H54 (cell line): ENCODE measurements at regions not wholly inside any gene's neighbourhood (a gene's known extent, or its start where the extent isn't known, plus 50 kb on each side); places are given as distances from the start of the nearest gene placed in this dataset.
A peak's percentile ranks its signal among the peaks of the same experiment; 100 is the strongest.

Experiments
- DNase-seq: peaks from one replicate; pipeline ENCODE4 v3.0.0; 2011; ENCODE audit warnings: low spot score, mixed read lengths; ENCODE audit not compliant: insufficient read length
- FAIRE-seq: peaks from 3 replicates; lab custom pipeline; 2011; peaks lifted over from hg19 to GRCh38; lab: Jason Lieb, UNC
- POLR2A ChIP-seq: IDR thresholded peaks from 2 replicates; pipeline ENCODE4 v1.6.1; 2011; ENCODE audit warnings: low read depth, mild to moderate bottlenecking, low read length

DNA sequence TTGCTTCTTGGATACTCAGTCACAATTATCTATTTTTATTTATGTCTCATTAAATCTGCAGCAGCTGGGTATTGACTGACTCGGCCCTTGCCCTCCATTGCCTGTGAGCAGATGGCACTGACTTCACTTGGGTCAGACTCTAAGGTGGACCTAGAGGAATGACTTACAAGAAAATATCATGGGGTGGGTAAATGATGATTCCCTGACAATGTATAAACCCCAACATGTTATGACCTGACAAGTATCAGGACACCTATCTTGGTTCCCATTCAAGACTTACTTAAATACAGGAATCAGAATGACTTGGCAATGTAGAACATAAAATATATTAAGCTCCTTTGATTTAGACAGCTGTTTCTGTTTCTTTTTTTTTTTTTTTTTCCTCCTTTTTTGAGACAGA lies 953.5 kb downstream of the CDH11 start:
- FAIRE-seq: no peak
- no peak for DNase-seq
- TF ChIP-seq POLR2A: no peak

- FAIRE-seq: no peak
Measured at GRCh38 chr16:64167936-64168335, 953.9 kb downstream of the CDH11 start.

GRCh38 chr16:64165368-64165767 lies 956.5 kb downstream of the CDH11 start:
- DNase-seq (no peak), FAIRE-seq (no peak)
- no peak for TF ChIP-seq POLR2A

More at GRCh38 chr16:64167936-64168335, 953.9 kb downstream of the CDH11 start:
- no peak for DNase-seq
- TF ChIP-seq POLR2A: no peak

GRCh38 chr16:64162613-64163375 lies 959.1 kb downstream of the CDH11 start:
- TF ChIP-seq POLR2A: no peak
- no peak for FAIRE-seq
- no peak for DNase-seq

DNA sequence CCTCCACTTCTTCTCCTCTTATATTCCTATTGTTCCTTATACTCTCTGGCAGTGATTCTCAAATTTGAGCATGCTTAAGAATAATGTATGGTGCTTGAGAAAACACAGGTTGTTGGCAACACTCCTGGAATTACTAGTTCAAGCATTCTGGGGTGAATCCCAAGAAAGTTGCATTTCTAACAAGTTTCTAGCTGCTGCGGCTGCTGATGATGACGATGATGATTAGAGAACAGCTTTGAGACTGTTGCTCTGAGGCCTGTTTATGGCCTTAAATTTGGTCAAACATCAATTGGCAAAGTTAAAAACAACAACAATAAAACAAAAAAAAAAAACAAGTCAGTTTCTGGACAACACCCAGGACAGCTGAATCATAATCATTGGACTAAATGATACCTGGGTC lies 961.9 kb downstream of the CDH11 start:
- DNase-seq (no peak), FAIRE-seq (peak; percentile 33)
- no peak for TF ChIP-seq POLR2A

DNA sequence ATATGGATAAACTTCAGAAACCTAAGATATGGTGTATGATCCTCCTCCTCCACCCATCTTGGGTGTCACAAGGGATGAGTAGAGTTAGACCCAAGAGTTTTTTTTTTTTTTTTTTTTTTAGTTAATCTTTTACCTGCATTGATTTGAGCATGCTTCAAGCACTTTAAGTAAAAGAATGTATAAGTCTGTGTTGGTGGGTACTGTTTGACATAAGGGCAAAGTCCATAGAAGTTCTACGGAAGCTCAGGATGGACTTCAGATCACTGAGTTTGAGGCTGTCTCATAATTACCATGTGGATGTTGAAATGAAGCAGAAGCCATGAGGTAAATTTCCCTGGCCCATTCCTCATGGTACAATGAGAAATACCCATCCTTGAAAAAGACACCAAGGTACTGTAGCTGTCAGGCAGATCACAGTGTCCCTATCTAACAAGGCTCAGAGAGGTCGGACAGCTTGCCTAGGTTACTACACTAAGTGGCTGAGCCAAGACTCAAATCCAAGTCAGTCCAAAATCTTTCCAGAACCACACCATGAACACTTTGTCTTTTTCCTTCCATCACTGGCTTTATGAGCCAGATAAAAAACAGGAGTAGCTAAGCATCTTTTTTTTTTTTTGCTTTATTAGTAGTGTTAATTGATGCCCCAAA lies 962.8 kb downstream of the CDH11 start:
- TF ChIP-seq POLR2A: no peak
- DNase-seq (no peak), FAIRE-seq (no peak)

GRCh38 chr16:64153718-64154117 lies 968.1 kb downstream of the CDH11 start:
- TF ChIP-seq POLR2A: no peak
- FAIRE-seq (peak; percentile 20), DNase-seq (no peak)

GRCh38 chr16:64151990-64152767 lies 969.7 kb downstream of the CDH11 start:
- TF ChIP-seq POLR2A: no peak
- FAIRE-seq: no peak
- DNase-seq: no peak

DNA sequence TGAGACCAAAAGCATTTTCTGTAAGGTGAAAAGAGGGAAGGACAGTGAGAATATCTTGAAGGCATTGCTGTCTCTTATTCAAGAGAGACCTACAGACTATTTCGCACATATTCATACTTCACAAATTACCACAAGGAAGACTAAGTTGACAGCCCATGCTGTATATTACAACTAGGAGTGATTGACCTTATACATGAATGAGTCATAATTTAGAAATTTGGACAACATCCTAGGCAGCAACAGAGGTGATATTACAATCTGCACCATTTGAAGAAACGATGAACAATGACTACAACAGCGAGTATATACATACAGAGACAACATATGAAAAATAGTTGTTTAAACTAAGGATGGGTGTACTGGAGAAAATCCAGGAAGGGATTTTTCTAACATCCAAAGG lies 971.7 kb downstream of the CDH11 start:
- peak; percentile 27 for FAIRE-seq
- DNase-seq: no peak
- no peak for TF ChIP-seq POLR2A

DNA sequence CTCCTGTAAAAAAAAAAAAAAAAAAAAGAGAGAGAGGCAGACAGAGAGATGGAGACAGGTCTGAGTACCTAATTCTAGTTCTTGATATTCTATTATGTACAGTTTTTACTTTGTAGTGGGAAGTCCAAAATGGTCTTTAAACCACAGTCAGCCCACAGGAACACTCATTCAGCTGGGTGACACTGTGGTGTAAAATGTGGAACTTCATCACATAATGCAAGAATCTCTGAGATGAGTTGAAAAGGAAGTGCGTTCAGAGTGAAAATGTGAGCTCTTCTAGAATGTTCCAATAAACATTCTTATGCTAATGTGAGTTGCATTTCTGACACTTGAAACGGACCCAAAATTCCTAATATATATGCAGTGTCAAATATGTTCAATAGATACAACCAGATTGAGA lies 972.1 kb downstream of the CDH11 start:
- DNase-seq (no peak), FAIRE-seq (no peak)
- no peak for TF ChIP-seq POLR2A

DNA sequence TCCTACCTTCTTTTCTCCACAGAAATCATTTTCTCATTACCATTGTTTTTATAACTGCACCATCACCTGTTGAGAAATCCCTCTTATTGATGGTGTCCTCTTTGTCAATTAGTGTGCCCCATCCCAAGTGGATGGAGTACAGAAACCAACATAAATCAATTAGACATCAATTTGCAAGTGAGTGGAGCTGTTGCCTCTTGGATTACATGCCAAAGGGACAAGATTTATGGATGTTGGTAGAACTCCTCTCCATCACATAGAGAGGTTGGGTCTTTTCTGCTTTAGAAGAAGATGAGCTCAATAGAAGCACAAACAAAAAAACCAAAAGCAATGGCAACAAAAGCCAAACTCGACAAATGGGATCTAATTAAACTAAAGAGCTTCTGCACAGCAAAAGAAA lies 973.5 kb downstream of the CDH11 start:
- TF ChIP-seq POLR2A: no peak
- no peak for FAIRE-seq
- no peak for DNase-seq

DNA sequence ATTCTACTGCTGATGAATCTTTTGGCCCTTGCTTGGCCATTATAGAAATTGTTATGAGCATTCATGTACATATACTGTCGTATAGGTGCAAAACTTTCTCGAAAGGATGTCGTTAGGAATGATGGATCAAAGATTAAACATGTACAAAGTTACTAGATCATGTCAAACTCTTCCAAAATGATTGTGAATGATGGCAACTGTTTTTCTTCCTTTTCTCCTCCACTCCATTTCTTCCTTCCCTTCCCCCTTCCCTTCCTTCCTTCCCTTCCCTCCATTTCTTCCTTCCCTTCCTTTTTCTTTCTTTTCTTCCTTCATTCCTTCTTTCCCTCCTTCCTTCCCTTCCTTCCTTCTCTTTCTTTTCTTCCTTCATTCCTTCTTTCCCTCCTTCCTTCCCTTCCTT lies 973.9 kb downstream of the CDH11 start:
- TF ChIP-seq POLR2A: no peak
- DNase-seq (no peak), FAIRE-seq (no peak)

DNA sequence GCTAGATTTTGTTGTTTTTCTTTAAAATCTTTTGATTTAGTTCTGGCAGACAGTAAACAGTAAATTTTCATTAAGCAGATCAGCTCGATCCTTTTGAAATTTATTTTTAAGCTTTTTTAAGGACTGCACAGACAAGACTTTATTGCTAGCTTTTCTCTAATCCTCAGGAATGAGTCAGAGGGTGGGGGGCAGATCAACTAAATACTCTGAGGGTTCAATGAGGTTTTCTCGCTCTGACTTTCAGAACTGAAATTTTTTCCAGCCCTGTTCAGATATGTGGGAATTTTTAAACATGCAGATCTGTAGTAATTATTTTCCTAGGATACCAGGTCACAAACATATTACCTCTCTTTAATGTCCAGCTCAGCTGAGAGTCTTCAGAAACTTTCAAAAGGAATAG lies 977.2 kb downstream of the CDH11 start:
- FAIRE-seq (no peak), DNase-seq (no peak)
- no peak for TF ChIP-seq POLR2A

DNA sequence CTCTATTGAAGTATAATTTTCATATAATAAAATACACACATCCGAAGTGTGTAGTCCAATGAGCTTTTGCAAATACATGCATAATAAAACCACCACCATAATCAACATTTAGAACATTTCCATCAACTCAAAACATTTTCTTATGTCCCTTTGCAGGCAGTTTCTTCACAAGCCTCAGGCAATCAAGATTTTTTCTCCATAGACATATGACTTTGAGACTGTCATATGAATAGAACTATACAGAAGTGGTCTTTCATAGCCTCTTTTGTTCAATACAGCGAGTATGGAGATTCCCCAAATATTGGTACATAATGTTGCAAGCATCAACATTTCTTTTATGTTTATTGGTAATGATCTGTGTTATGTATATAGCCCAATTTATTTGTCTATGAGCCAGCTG lies 983.2 kb downstream of the CDH11 start:
- DNase-seq (no peak), FAIRE-seq (no peak)
- no peak for TF ChIP-seq POLR2A
